ENCODE measurements at regions not wholly inside any gene's neighbourhood (a gene's known extent, or its start where the extent isn't known, plus 50 kb on each side); places are given as distances from the start of the nearest gene placed in this dataset.

DNA sequence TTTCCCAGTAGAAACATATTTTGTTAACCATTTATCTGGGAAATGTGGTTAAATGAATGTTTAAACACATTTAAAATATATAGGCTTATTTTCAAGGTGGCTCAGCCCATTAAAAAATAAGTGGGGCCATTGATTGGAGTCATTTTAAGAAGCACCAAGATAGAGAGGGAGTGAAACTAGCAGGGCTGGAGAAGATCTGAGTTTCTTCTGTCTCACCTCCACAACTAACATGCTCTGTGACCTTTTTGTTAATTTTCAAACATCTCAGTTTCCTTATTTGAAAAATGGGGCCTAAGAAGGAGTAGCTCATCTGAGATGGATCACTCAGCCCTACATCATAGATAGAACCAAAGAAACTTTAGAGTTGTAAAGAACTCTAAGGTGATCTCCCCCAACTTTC lies 254.8 kb downstream of the KCNS3 start:
- TF ChIP-seq, protein P1, sequence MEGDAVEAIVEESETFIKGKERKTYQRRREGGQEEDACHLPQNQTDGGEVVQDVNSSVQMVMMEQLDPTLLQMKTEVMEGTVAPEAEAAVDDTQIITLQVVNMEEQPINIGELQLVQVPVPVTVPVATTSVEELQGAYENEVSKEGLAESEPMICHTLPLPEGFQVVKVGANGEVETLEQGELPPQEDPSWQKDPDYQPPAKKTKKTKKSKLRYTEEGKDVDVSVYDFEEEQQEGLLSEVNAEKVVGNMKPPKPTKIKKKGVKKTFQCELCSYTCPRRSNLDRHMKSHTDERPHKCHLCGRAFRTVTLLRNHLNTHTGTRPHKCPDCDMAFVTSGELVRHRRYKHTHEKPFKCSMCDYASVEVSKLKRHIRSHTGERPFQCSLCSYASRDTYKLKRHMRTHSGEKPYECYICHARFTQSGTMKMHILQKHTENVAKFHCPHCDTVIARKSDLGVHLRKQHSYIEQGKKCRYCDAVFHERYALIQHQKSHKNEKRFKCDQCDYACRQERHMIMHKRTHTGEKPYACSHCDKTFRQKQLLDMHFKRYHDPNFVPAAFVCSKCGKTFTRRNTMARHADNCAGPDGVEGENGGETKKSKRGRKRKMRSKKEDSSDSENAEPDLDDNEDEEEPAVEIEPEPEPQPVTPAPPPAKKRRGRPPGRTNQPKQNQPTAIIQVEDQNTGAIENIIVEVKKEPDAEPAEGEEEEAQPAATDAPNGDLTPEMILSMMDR (IDR thresholded peaks at IDR 0.05; ENCODE audit: low read depth, low read length) = no peak

DNA sequence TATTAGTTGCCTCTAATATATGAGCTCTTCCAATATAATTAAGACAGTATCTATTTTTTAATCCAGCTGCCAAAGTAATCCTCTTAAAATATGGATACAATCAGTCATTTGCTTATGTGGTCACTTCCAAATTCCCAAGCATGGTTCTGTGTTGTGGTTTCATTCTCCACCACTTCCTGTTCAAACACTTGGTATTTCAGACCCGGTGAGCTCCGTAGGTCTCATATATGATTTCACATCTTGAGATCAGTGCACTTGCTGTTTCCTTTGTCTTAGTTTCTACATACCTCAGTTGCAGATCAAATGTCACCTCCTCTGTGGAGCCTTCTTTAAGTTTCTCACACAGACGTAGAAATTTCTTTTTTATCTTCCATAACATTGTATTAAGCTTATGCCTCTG lies 254.2 kb downstream of the KCNS3 start:
- TF ChIP-seq, protein P1 (IDR thresholded peaks at IDR 0.05; ENCODE audit: low read depth, low read length) = no peak
- no peak overlapping the region for H3K4me3 ChIP-seq (ENCODE audit: low read depth, low read length)

More for the DNA sequence above, 254.8 kb downstream of the KCNS3 start:
- no peak overlapping the region for H3K4me3 ChIP-seq (ENCODE audit: low read depth, low read length)

DNA sequence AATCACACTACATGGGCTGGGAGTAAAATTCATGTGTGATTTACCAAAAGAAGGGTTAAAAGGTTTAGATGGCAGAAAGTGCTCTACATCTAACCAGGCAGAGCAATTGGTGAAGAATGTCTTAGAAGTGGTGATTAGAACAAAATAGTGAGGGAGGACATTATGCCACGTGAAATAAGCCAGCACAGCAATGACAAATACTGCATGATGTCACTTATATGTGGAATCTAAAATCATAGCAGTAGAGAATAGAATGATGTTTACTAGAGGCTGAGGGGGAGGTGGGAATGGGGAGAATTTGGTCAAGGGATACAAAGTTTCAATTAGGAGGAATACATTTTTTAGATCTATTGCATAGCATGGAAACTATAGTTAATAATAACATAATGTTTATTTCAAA lies 253.3 kb downstream of the KCNS3 start:
- no peak overlapping the region for H3K4me3 ChIP-seq (ENCODE audit: low read depth, low read length)
- TF ChIP-seq, protein P1 (IDR thresholded peaks at IDR 0.05; ENCODE audit: low read depth, low read length) = no peak

DNA sequence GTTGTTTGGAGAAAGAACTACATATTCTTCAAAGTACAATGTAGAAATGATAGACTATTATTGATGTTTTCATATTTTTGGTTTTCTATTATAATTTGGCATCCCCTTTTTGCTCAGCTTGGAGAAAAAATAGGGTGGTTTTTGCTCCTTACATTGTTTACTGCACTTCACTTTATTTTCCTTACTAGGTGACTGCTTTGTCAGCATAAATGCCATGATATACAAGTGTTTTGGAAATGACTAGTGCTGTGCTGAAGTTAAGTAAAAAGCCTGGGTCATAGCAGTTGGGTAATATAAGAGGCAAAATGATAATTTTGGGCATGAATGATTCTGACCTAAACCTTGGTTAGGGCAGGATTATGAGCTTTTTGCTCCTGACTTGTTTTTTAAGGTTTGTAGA lies 250.9 kb downstream of the KCNS3 start:
- no peak overlapping the region for H3K4me3 ChIP-seq (ENCODE audit: low read depth, low read length)
- TF ChIP-seq, protein P1 (IDR thresholded peaks at IDR 0.05; ENCODE audit: low read depth, low read length) = no peak

DNA sequence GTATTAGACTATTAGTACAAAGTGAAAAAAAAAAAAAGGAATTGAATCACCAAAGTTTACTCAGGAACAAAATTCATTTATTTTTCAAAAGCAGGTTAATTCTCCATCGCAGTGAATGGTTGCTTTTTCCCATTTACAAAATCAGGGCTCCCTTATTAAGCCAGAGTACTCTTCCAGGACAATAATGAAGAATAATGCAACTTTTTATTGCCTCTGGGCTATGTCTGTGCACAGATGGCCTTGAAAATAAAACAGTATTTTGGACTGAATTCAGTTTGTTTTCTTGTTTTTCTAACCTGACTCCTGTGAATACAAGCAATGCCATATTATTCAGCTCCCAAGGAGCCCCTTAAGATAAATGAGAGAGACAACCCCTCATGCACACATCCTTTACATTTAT lies 246.8 kb downstream of the KCNS3 start:
- H3K4me3 ChIP-seq (ENCODE audit: low read depth, low read length) = no peak overlapping the region
- TF ChIP-seq, protein P1 (IDR thresholded peaks at IDR 0.05; ENCODE audit: low read depth, low read length) = no peak

DNA sequence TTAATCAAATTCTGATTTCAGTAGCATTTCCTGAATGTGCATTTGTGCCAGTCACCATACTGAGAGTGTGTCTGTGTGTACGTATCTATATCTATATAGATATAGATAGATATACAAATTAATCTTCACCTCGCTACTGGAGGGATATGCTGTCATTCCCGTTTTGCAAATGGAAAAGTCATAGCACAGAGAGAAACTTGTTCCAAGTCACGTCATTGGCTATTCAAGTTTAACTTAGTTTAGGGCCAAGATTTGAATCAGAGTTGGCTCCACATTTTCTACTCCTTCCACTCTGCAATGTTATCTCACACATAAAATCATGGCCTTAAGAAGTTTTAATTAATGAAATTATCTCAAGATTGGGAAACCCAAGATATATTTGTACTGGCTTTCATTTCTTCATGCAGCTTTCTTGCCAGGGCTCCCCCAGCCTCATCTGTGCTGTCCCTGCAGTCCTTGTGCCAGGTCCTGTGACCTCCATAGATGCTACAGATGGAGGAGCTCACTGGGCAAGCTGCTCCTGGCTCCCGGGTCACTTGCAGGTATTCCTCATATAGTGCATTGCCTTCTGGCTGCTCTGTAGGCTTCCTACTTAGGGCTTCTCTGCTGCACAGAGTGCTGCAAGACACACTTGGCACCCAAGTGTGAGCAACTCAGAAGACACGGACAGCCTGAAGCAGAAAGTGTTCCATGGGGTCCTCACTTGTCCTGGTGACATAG lies 245.8 kb downstream of the KCNS3 start:
- TF ChIP-seq, protein P1 (IDR thresholded peaks at IDR 0.05; ENCODE audit: low read depth, low read length) = no peak
- H3K4me3 ChIP-seq (ENCODE audit: low read depth, low read length) = no peak overlapping the region

DNA sequence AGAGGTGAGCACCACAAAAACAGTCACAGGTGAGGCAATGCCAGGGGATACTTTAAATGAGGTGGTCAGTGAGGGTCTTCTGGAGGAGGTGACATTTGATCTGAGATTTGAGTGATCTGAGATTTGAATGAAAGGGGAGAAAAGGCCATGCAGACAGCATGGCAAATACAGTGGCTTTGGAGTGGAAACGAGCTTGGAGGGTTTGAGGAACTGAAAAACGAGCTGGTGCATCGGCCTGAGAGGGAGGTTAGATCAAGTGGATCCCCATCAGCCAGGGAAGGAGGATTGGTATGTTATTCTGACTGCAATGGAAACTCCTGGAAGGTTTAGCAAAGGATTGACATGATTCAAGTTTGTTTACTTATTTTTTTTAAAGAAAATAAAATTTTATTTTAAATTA lies 245.1 kb downstream of the KCNS3 start:
- TF ChIP-seq, protein P1 (IDR thresholded peaks at IDR 0.05; ENCODE audit: low read depth, low read length) = no peak
- no peak overlapping the region for H3K4me3 ChIP-seq (ENCODE audit: low read depth, low read length)
